ENCODE measurements at regions not wholly inside any gene's neighbourhood (a gene's known extent, or its start where the extent isn't known, plus 50 kb on each side); places are given as distances from the start of the nearest gene placed in this dataset.

- H3K4me1 ChIP-seq (ENCODE audit: control insufficient read depth, insufficient read depth, low read length), result no peaks in the 10 kb centered on the region
- H3K9ac ChIP-seq (ENCODE audit: low read length), result no peak overlapping the region
- H3K36me3 ChIP-seq (ENCODE audit: control insufficient read depth, insufficient read depth, low read length), result no peaks in the 10 kb centered on the region
- H3K4me3 ChIP-seq (ENCODE audit: low read length), result no peak overlapping the region
- H3K27me3 ChIP-seq (ENCODE audit: control insufficient read depth, insufficient read depth, low read length), result no peaks in the 10 kb centered on the region
- H3K27ac ChIP-seq (ENCODE audit: low read depth, low read length), result no peak overlapping the region
Observed at GRCh38 chr9:109549386-109549785, 51.3 kb upstream of the PTPN3 start.

DNA sequence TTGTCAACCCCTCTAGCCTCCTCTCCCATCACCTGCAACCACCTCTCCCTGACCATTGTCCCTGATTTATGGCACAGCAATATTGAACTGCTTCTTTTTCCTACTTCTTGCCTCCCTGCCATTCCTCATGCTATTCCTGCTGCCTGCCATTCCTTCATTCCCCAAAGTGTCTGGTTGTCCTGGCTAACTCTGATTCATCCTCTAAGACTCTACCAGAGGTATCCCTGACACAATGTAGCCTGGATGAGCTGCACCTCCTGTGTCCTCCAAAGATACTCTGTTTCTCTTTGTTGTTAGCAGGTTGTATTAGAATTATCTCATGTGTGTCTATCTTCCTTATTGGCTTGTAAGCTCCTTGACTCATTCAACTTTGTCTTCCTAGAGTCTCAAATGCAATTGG lies 53.5 kb upstream of the PTPN3 start:
- no peak overlapping the region for H3K27ac ChIP-seq (ENCODE audit: low read depth, low read length)
- no peaks in the 10 kb centered on the region for H3K4me1 ChIP-seq (ENCODE audit: control insufficient read depth, insufficient read depth, low read length)
- H3K4me3 ChIP-seq (ENCODE audit: low read length), result no peak overlapping the region
- no peaks in the 10 kb centered on the region for H3K27me3 ChIP-seq (ENCODE audit: control insufficient read depth, insufficient read depth, low read length)
- no peak overlapping the region for H3K9ac ChIP-seq (ENCODE audit: low read length)
- H3K36me3 ChIP-seq (ENCODE audit: control insufficient read depth, insufficient read depth, low read length), result no peaks in the 10 kb centered on the region

DNA sequence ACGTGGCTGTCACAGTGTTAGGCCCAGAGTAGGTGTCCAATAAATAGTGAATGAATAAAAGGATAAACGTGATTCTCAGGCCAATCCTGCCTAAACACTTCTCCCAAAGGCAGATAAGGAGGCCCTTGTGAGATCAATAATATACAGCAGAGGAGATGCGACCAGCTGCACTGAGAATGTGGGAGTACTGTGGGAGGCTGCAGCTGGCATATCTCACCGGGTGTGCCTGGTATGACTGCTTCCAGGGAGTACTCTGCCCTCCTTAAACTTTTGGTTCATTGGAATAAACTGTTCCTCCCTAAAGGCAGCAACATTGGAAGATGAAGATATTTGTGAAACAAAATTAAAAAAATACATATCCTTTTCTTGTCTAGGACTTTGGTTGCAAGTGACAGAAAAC lies 57.1 kb upstream of the PTPN3 start:
- no peak overlapping the region for H3K4me3 ChIP-seq (ENCODE audit: low read length)
- H3K4me1 ChIP-seq (ENCODE audit: control insufficient read depth, insufficient read depth, low read length), result no peaks in the 10 kb centered on the region
- no peaks in the 10 kb centered on the region for H3K27me3 ChIP-seq (ENCODE audit: control insufficient read depth, insufficient read depth, low read length)
- no peaks in the 10 kb centered on the region for H3K36me3 ChIP-seq (ENCODE audit: control insufficient read depth, insufficient read depth, low read length)
- H3K27ac ChIP-seq (ENCODE audit: low read depth, low read length), result no peak overlapping the region
- H3K9ac ChIP-seq (ENCODE audit: low read length), result no peak overlapping the region

DNA sequence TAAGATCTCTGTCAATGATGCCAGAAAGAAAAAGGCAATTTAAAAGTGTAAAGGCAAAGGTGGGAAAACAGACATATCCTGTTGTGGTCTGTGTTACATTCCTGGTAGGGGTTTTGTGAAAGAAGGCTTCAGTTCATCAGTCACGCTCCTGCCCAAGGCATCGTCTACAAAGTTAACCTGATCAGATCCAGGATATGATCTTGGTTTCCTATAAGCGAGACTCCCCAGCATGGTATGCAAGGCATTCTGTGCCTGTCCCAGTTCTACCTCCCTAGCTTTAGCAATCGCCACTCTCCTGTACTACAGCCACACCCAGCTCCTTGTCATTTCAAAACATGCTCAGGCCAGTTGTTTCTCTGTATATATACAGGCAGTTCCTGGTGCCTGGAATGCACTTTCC lies 58.0 kb upstream of the PTPN3 start:
- H3K4me1 ChIP-seq (ENCODE audit: control insufficient read depth, insufficient read depth, low read length), result no peaks in the 10 kb centered on the region
- H3K9ac ChIP-seq (ENCODE audit: low read length), result no peak overlapping the region
- no peaks in the 10 kb centered on the region for H3K36me3 ChIP-seq (ENCODE audit: control insufficient read depth, insufficient read depth, low read length)
- H3K27me3 ChIP-seq (ENCODE audit: control insufficient read depth, insufficient read depth, low read length), result no peaks in the 10 kb centered on the region
- no peak overlapping the region for H3K27ac ChIP-seq (ENCODE audit: low read depth, low read length)
- no peak overlapping the region for H3K4me3 ChIP-seq (ENCODE audit: low read length)

- no peaks in the 10 kb centered on the region for H3K36me3 ChIP-seq (ENCODE audit: control insufficient read depth, insufficient read depth, low read length)
- H3K4me3 ChIP-seq (ENCODE audit: low read length), result no peak overlapping the region
- no peaks in the 10 kb centered on the region for H3K4me1 ChIP-seq (ENCODE audit: control insufficient read depth, insufficient read depth, low read length)
- no peak overlapping the region for H3K9ac ChIP-seq (ENCODE audit: low read length)
- no peaks in the 10 kb centered on the region for H3K27me3 ChIP-seq (ENCODE audit: control insufficient read depth, insufficient read depth, low read length)
- H3K27ac ChIP-seq (ENCODE audit: low read depth, low read length), result no peak overlapping the region
Observed at GRCh38 chr9:109556786-109557185, 58.7 kb upstream of the PTPN3 start.

DNA sequence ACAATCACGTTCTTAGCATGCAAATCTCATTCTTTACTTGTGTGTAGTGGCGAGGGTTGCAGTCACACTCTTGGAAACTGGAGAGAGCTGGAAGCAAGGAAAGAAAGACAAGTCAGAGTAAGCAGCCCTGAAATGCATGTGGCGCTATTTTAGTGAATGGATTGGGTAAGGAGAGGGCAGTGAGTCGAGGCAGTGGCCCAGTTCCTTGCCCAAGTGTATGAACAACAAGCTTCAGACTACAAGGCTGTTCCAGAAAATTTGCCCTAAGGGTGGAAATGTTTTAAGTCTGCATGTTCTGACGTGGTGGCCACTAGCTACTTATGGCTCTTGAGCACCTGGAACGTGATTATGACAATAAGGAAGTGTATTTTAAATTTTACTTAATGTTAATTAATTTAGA lies 59.4 kb upstream of the PTPN3 start:
- Histone ChIP-seq H3K4me1 (ENCODE audit: control insufficient read depth, insufficient read depth, low read length) (no peaks in the 10 kb centered on the region), H3K9ac (ENCODE audit: low read length) (no peak overlapping the region), H3K36me3 (ENCODE audit: control insufficient read depth, insufficient read depth, low read length) (no peaks in the 10 kb centered on the region), H3K27me3 (ENCODE audit: control insufficient read depth, insufficient read depth, low read length) (no peaks in the 10 kb centered on the region), H3K4me3 (ENCODE audit: low read length) (no peak overlapping the region), H3K27ac (ENCODE audit: low read depth, low read length) (no peak overlapping the region)

GRCh38 chr9:109558718-109559151 lies 60.6 kb upstream of the PTPN3 start:
- Histone ChIP-seq H3K36me3 (ENCODE audit: control insufficient read depth, insufficient read depth, low read length) (no peaks in the 10 kb centered on the region), H3K9ac (ENCODE audit: low read length) (no peak overlapping the region), H3K27ac (ENCODE audit: low read depth, low read length) (no peak overlapping the region), H3K27me3 (ENCODE audit: control insufficient read depth, insufficient read depth, low read length) (no peaks in the 10 kb centered on the region), H3K4me1 (ENCODE audit: control insufficient read depth, insufficient read depth, low read length) (no peaks in the 10 kb centered on the region), H3K4me3 (ENCODE audit: low read length) (no peak overlapping the region)

GRCh38 chr9:109560470-109561132 lies 62.5 kb upstream of the PTPN3 start:
- Histone ChIP-seq H3K27ac (ENCODE audit: low read depth, low read length) (no peak overlapping the region), H3K27me3 (ENCODE audit: control insufficient read depth, insufficient read depth, low read length) (no peaks in the 10 kb centered on the region), H3K4me3 (ENCODE audit: low read length) (no peak overlapping the region), H3K4me1 (ENCODE audit: control insufficient read depth, insufficient read depth, low read length) (no peaks in the 10 kb centered on the region), H3K36me3 (ENCODE audit: control insufficient read depth, insufficient read depth, low read length) (no peaks in the 10 kb centered on the region), H3K9ac (ENCODE audit: low read length) (no peak overlapping the region)

DNA sequence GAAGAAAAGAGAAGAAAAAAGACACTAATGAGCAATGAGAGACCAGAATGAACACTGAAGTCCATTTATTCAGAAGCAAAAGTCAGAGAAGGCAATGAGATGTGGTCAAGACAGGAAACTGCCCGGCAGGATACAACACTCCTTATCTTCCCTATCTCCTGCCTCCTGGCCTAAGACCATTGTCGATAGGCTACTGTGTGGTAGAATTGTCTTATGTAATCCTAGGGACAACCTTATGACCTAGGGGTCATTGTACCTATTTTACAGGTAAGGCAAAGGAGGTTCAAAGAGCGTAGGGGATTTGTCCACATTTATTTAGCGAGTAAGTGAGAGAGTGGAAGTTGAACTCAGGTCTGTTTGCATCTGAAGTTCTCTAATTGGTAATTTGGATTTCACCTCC lies 63.0 kb upstream of the PTPN3 start:
- Histone ChIP-seq H3K27ac (ENCODE audit: low read depth, low read length) (no peak overlapping the region), H3K27me3 (ENCODE audit: control insufficient read depth, insufficient read depth, low read length) (no peaks in the 10 kb centered on the region), H3K4me1 (ENCODE audit: control insufficient read depth, insufficient read depth, low read length) (no peaks in the 10 kb centered on the region), H3K9ac (ENCODE audit: low read length) (no peak overlapping the region), H3K4me3 (ENCODE audit: low read length) (no peak overlapping the region), H3K36me3 (ENCODE audit: control insufficient read depth, insufficient read depth, low read length) (no peaks in the 10 kb centered on the region)

DNA sequence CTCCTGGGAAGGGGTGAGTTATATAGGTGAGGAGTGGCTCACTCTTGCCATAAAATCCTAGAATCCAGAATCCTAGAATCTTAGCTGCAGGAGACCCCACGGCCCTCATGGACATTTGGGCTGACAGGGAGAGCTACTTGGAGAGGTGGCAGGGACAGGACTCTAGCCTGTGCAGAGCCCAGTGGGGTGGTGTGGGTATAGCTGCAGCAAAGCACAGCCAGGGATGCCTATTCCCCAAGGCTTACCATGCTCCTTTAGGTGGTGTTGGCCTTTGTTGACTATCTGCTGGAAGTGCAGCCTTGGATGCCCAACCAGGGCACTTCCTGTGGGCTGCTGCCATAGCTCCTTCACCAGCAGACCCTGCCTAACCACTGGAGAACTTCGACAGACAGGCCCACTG lies 70.0 kb upstream of the PTPN3 start:
- H3K4me1 ChIP-seq (ENCODE audit: control insufficient read depth, insufficient read depth, low read length), result no peaks in the 10 kb centered on the region
- H3K4me3 ChIP-seq (ENCODE audit: low read length), result no peak overlapping the region

GRCh38 chr9:109568568-109569210 lies 70.6 kb upstream of the PTPN3 start:
- Histone ChIP-seq H3K4me3 (ENCODE audit: low read length) (no peak overlapping the region), H3K27ac (ENCODE audit: low read depth, low read length) (no peak overlapping the region), H3K4me1 (ENCODE audit: control insufficient read depth, insufficient read depth, low read length) (no peaks in the 10 kb centered on the region), H3K36me3 (ENCODE audit: control insufficient read depth, insufficient read depth, low read length) (no peaks in the 10 kb centered on the region), H3K9ac (ENCODE audit: low read length) (no peak overlapping the region), H3K27me3 (ENCODE audit: control insufficient read depth, insufficient read depth, low read length) (no peaks in the 10 kb centered on the region)

More for the DNA sequence above, 70.0 kb upstream of the PTPN3 start:
- Histone ChIP-seq H3K27me3 (ENCODE audit: control insufficient read depth, insufficient read depth, low read length) (no peaks in the 10 kb centered on the region), H3K9ac (ENCODE audit: low read length) (no peak overlapping the region), H3K36me3 (ENCODE audit: control insufficient read depth, insufficient read depth, low read length) (no peaks in the 10 kb centered on the region), H3K27ac (ENCODE audit: low read depth, low read length) (no peak overlapping the region)

GRCh38 chr9:109574061-109574882 lies 76.2 kb upstream of the PTPN3 start:
- Histone ChIP-seq H3K27ac (ENCODE audit: low read depth, low read length) (no peak overlapping the region), H3K4me1 (ENCODE audit: control insufficient read depth, insufficient read depth, low read length) (no peaks in the 10 kb centered on the region), H3K9ac (ENCODE audit: low read length) (no peak overlapping the region), H3K36me3 (ENCODE audit: control insufficient read depth, insufficient read depth, low read length) (no peaks in the 10 kb centered on the region), H3K27me3 (ENCODE audit: control insufficient read depth, insufficient read depth, low read length) (no peaks in the 10 kb centered on the region), H3K4me3 (ENCODE audit: low read length) (no peak overlapping the region)

All from rectal smooth muscle tissue (tissue), 1 donor.